Dendritic cell treated with granulocyte-macrophage colony-stimulating factor and Interleukin-4, amounts not matched to agents 40 ng/mL and 50 ng/mL, for 4 days (primary cell): ENCODE measurements at regions not wholly inside any gene's neighbourhood (a gene's known extent, or its start where the extent isn't known, plus 50 kb on each side); places are given as distances from the start of the nearest gene placed in this dataset.

Source experiments
- H3K27ac Mint-ChIP-seq: one replicate; pipeline ENCODE4 v1.8.0; 2022; ENCODE audit warnings: mild to moderate bottlenecking, mixed read lengths
- H3K27me3 Mint-ChIP-seq: one replicate; pipeline ENCODE4 v1.8.0; 2022; ENCODE audit warnings: mild to moderate bottlenecking, mixed read lengths
- H3K36me3 Mint-ChIP-seq: one replicate; pipeline ENCODE4 v1.8.0; 2022; ENCODE audit warnings: low read depth, mixed read lengths
- H3K4me1 Mint-ChIP-seq: one replicate; pipeline ENCODE4 v1.8.0; 2022; ENCODE audit warnings: low read depth, mixed read lengths
- H3K4me3 Mint-ChIP-seq: one replicate; pipeline ENCODE4 v1.8.0; 2022; ENCODE audit warnings: mild to moderate bottlenecking, moderate library complexity, mixed read lengths
- H3K9me3 Mint-ChIP-seq: one replicate; pipeline ENCODE4 v1.8.0; 2022; ENCODE audit warnings: mixed read lengths
- intact Hi-C: fragments of 100-400 bp; cut with micrococcal nuclease; formaldehyde crosslinking; loops from one replicate; pipeline ENCODE4 v1.15.0; 2022

- Mint-ChIP-seq H3K9me3 (peaks cover 13% of the 10 kb centered on the region), H3K36me3 (no peaks in the 10 kb centered on the region), H3K4me3 (no peak overlapping the region), H3K4me1 (no peaks in the 10 kb centered on the region), H3K27ac (no peak overlapping the region), H3K27me3 (no peaks in the 10 kb centered on the region)
- intact Hi-C loops = no loop called here
Observed at GRCh38 chr18:28342231-28342630, 165.3 kb upstream of the CDH2 start.

DNA sequence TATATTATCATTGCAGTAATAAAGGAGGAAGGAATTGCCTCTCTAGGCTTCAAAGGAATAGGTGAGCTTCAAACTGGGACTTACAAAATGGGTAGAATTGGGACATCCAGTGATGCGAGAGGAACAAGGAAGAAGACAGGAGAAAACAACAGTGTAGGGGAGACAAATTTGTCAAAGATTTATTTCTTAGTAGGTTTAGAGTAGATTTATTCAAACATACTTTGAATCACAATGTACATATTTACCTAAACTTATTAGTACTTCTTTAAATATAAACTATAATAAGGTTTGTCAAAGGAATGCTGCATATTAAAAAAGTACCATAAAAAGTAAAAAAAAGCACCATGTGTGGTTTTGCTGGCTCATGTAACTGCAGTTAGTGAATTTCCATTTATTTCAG, 161.4 kb upstream of the CDH2 start:
- intact Hi-C loops = no loop called here
- no peak overlapping the region for H3K4me3 Mint-ChIP-seq
- no peaks in the 10 kb centered on the region for H3K27me3 Mint-ChIP-seq
- H3K4me1 Mint-ChIP-seq = no peaks in the 10 kb centered on the region
- H3K9me3 Mint-ChIP-seq = peaks cover 8% of the 10 kb centered on the region
- H3K27ac Mint-ChIP-seq = no peak overlapping the region
- no peaks in the 10 kb centered on the region for H3K36me3 Mint-ChIP-seq

DNA sequence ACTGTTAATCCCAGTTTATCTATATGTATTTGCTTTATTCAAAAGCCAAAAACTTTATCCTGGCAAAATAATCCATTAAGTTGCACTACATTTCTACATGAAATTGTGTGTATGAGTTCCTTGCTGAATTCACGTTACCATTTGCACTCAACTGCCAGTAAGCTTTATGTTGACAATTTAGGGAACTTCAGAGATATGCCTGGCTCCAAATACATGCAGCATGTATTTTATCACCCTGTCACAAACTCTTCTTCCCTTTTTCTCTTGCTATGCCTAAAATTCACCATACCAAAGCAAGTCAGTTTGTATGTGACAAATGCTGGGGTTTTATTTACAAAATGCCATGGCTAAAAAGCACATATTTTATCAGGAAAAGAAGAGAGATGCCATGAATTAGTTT, 157.6 kb upstream of the CDH2 start:
- H3K27ac Mint-ChIP-seq = no peak overlapping the region

DNA sequence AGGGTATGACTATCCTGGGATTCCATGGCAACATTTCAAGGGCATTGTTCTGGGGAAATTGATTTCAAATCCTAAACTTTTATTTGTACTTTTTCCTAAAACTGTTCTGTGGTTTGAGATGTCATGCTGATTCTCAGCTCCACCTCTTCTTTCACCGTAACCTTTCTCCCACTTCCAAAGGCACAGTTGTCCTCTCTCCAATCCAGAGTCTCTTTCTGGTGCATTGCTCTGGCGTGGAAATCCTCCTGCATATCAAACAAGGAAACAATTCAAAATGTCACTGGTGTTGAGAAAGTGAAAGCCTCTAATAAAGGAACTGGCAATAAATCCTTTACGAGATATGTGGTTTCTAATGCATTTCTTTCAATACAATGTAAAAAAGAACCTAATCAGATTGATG, 155.1 kb upstream of the CDH2 start:
- Mint-ChIP-seq H3K4me3 (no peak overlapping the region), H3K36me3 (no peaks in the 10 kb centered on the region), H3K4me1 (no peaks in the 10 kb centered on the region), H3K9me3 (peaks cover 2% of the 10 kb centered on the region), H3K27ac (no peak overlapping the region), H3K27me3 (no peaks in the 10 kb centered on the region)
- intact Hi-C loops = no loop called here

More for the DNA sequence above, 157.6 kb upstream of the CDH2 start:
- intact Hi-C loops = no loop called here
- Mint-ChIP-seq H3K4me3 (no peak overlapping the region), H3K4me1 (no peaks in the 10 kb centered on the region), H3K36me3 (no peaks in the 10 kb centered on the region), H3K9me3 (peaks cover 8% of the 10 kb centered on the region), H3K27me3 (no peaks in the 10 kb centered on the region)

GRCh38 chr18:28331551-28331950, 154.6 kb upstream of the CDH2 start:
- Mint-ChIP-seq H3K27ac (no peak overlapping the region), H3K4me3 (no peak overlapping the region), H3K27me3 (no peaks in the 10 kb centered on the region), H3K9me3 (no peaks in the 10 kb centered on the region), H3K4me1 (no peaks in the 10 kb centered on the region), H3K36me3 (no peaks in the 10 kb centered on the region)
- intact Hi-C loops = no loop called here

- intact Hi-C loops = loop anchor here (2.0 kb wide), 1 partner anchor 15 kb away; no protein-coding TSS in a partner anchor
- Mint-ChIP-seq H3K36me3 (no peaks in the 10 kb centered on the region), H3K4me1 (no peaks in the 10 kb centered on the region), H3K4me3 (no peak overlapping the region), H3K27ac (no peak overlapping the region), H3K27me3 (no peaks in the 10 kb centered on the region), H3K9me3 (peaks cover 15% of the 10 kb centered on the region)
Observed at GRCh38 chr18:28313602-28314001, 136.7 kb upstream of the CDH2 start.

DNA sequence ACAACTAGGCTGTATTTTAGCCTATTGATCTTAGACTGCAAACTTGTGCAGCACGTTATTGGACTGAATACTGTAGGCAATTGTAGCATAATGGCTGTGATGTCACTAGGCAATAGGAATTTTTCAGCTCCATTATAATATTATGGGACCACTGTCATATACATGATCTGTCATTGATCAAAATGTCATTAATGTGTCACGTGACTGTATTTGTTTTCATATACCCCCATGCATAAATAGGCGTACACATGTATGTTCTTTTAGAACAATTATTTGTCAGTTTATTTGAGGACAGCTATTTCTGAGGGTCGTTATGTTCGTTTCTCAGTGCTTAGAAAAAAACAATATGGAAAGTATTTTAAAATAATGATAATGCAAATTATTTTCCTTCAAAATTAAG, 111.9 kb upstream of the CDH2 start:
- H3K27ac Mint-ChIP-seq = no peak overlapping the region
- intact Hi-C loops = no loop called here
- H3K36me3 Mint-ChIP-seq = no peaks in the 10 kb centered on the region

GRCh38 chr18:28287146-28287545, 110.2 kb upstream of the CDH2 start:
- Mint-ChIP-seq H3K4me3 (no peak overlapping the region), H3K27me3 (no peaks in the 10 kb centered on the region), H3K4me1 (no peaks in the 10 kb centered on the region), H3K27ac (no peak overlapping the region), H3K36me3 (no peaks in the 10 kb centered on the region), H3K9me3 (peaks cover 10% of the 10 kb centered on the region)
- intact Hi-C loops = no loop called here

More for the DNA sequence above, 111.9 kb upstream of the CDH2 start:
- Mint-ChIP-seq H3K9me3 (peaks cover 10% of the 10 kb centered on the region), H3K27me3 (no peaks in the 10 kb centered on the region), H3K4me3 (no peak overlapping the region), H3K4me1 (no peaks in the 10 kb centered on the region)

- no peak overlapping the region for H3K4me3 Mint-ChIP-seq
Observed at GRCh38 chr18:28284132-28284531, 107.2 kb upstream of the CDH2 start.

DNA sequence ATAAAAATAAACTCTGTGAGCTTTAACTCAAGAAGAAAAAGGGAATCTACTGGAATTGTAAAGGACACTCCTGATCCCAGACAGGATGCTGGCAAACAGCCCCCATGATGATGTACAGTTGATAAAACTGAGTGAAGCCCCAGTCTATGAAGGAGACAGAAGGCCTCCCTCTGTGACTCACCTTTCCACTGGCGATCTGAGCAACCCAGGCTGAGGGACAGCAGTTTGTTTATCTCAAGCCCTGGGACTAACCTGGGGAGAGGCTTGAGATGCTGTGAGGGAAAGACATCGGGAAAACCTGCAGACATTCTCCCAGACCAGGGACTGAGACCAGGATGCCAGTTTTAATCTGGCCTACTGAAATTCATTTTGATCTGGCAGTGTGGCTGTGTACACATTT, 104.5 kb upstream of the CDH2 start:
- no peak overlapping the region for H3K27ac Mint-ChIP-seq
- H3K4me3 Mint-ChIP-seq = no peak overlapping the region
- peaks cover 12% of the 10 kb centered on the region for H3K9me3 Mint-ChIP-seq
- no peaks in the 10 kb centered on the region for H3K27me3 Mint-ChIP-seq
- H3K36me3 Mint-ChIP-seq = no peaks in the 10 kb centered on the region
- intact Hi-C loops = no loop called here
- no peaks in the 10 kb centered on the region for H3K4me1 Mint-ChIP-seq

More at GRCh38 chr18:28284132-28284531, 107.2 kb upstream of the CDH2 start:
- peaks cover 6% of the 10 kb centered on the region for H3K9me3 Mint-ChIP-seq
- H3K27ac Mint-ChIP-seq = no peak overlapping the region
- intact Hi-C loops = no loop called here
- H3K4me1 Mint-ChIP-seq = no peaks in the 10 kb centered on the region
- H3K27me3 Mint-ChIP-seq = no peaks in the 10 kb centered on the region
- H3K36me3 Mint-ChIP-seq = no peaks in the 10 kb centered on the region

DNA sequence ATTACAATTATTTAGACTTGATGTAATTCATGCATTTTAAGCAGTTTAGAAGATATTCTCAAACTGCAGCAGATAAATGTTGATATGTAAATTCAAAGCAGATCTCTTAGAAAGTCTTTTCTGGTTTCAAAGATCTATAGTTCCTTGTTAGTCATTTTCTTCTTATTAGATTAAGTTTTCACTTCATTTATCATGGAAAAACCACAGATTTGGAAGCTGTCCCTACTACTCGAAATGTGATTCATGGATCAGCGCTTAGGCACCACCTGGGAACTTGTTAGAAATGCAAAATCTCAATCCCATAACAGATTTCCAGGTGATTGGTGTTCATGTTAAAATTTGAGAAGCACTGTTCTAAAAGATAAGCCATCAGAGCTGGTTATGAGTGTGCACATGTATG, 92.8 kb upstream of the CDH2 start:
- no peaks in the 10 kb centered on the region for H3K27me3 Mint-ChIP-seq
- intact Hi-C loops = no loop called here
- H3K36me3 Mint-ChIP-seq = no peaks in the 10 kb centered on the region
- H3K4me1 Mint-ChIP-seq = no peaks in the 10 kb centered on the region
- H3K27ac Mint-ChIP-seq = no peak overlapping the region
- peaks cover 22% of the 10 kb centered on the region for H3K9me3 Mint-ChIP-seq
- no peak overlapping the region for H3K4me3 Mint-ChIP-seq

- Mint-ChIP-seq H3K9me3 (peaks cover 22% of the 10 kb centered on the region), H3K4me3 (no peak overlapping the region), H3K27ac (no peak overlapping the region), H3K4me1 (no peaks in the 10 kb centered on the region), H3K36me3 (no peaks in the 10 kb centered on the region), H3K27me3 (no peaks in the 10 kb centered on the region)
- intact Hi-C loops = no loop called here
Observed at GRCh38 chr18:28267878-28268625, 91.1 kb upstream of the CDH2 start.

GRCh38 chr18:28267276-28267675, 90.3 kb upstream of the CDH2 start:
- H3K27ac Mint-ChIP-seq = no peak overlapping the region
- no peaks in the 10 kb centered on the region for H3K27me3 Mint-ChIP-seq

GRCh38 chr18:28256166-28256565, 79.2 kb upstream of the CDH2 start:
- no peak overlapping the region for H3K4me3 Mint-ChIP-seq
- intact Hi-C loops = no loop called here
- no peaks in the 10 kb centered on the region for H3K4me1 Mint-ChIP-seq

More at GRCh38 chr18:28267276-28267675, 90.3 kb upstream of the CDH2 start:
- intact Hi-C loops = no loop called here
- Mint-ChIP-seq H3K4me3 (no peak overlapping the region), H3K4me1 (no peaks in the 10 kb centered on the region), H3K9me3 (peaks cover 22% of the 10 kb centered on the region), H3K36me3 (no peaks in the 10 kb centered on the region)

DNA sequence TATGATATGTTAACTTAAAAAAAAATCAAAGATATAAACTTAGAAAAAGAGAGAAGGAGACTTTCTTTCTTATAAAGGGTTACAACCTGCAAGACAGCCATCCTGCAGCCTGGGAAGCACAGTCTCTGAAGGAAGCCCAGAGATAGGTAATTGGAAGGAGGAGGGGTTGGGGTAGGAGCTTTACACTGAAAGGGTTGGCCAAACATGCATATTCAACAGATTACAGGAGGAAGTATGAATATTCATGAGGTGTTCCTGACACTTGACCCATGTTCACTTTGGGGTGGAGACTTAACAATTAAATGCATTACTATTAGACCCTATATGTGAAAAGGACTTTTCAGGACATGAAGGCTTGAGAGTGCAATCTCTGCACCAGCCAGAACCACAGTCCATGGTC, 71.7 kb upstream of the CDH2 start:
- no peaks in the 10 kb centered on the region for H3K27me3 Mint-ChIP-seq
- intact Hi-C loops = no loop called here
- no peaks in the 10 kb centered on the region for H3K4me1 Mint-ChIP-seq
- H3K4me3 Mint-ChIP-seq = no peak overlapping the region
- H3K36me3 Mint-ChIP-seq = no peaks in the 10 kb centered on the region
- H3K9me3 Mint-ChIP-seq = no peaks in the 10 kb centered on the region
- no peak overlapping the region for H3K27ac Mint-ChIP-seq

More at GRCh38 chr18:28256166-28256565, 79.2 kb upstream of the CDH2 start:
- no peak overlapping the region for H3K27ac Mint-ChIP-seq
- H3K36me3 Mint-ChIP-seq = no peaks in the 10 kb centered on the region
- no peaks in the 10 kb centered on the region for H3K27me3 Mint-ChIP-seq
- H3K9me3 Mint-ChIP-seq = no peaks in the 10 kb centered on the region
